T-helper 1 cell treated with Interleukin-12 subunit alpha and Interleukin-12 subunit beta and Interleukin-4 antibody, amounts not matched to agents 30 ng/mL and 1 ng/mL, for 36 hours (primary cell): ENCODE measurements at regions not wholly inside any gene's neighbourhood (a gene's known extent, or its start where the extent isn't known, plus 50 kb on each side); places are given as distances from the start of the nearest gene placed in this dataset.

Source experiments
- intact Hi-C: fragments of 100-400 bp; cut with micrococcal nuclease; formaldehyde crosslinking; loops from one replicate; pipeline ENCODE4 v1.15.1; 2024

DNA sequence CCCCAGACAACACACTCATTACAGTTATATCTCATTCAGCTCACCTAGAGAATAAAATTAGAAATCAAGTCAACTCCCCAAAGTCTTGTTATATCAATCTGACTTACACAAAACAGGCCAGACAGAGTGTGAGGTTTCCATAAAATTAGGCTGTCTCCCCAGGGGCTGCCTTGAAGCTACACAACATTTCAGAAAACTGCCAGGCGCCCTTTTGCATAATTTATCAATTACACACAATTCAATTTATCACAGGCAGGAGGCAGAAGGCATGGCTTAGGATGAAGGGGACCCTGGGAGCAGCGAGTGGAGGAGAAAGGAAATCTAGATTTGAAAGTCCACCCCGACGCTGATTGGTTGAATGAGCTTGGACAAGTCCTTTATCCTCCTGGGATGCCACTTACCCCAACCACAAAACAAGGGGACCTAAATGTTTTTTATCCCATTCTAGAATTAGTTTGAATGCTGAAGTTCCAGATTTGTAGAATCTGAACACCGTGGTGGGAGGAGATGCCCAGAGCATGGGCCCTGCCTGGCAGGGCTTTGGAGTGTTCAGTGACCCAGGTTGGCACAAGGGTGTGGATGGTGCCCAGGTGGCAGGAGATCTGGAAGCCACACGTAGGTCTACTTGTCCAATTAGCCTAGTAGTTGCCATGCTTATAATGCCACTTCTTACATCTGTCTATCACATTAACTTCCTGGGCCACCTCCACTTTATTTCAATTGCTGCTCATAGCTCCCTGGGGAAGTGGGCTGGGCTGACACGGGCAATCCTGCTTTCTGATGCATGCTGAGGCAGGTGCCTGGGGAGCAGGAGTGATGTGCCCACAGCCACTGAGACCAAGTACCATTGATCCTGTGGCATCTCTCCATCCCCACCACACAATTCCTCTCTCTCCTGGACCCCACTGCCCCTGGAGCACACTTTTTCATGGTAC, 119.8 kb upstream of the TLE3 start:
- intact Hi-C loops, result no loop called here

GRCh38 chr15:70215951-70216350, 118.2 kb upstream of the TLE3 start:
- intact Hi-C loops, result no loop called here

- intact Hi-C loops, result no loop called here
Measured at GRCh38 chr15:70214941-70215635, 117.4 kb upstream of the TLE3 start.

GRCh38 chr15:70214276-70214675, 116.6 kb upstream of the TLE3 start:
- intact Hi-C loops, result no loop called here

DNA sequence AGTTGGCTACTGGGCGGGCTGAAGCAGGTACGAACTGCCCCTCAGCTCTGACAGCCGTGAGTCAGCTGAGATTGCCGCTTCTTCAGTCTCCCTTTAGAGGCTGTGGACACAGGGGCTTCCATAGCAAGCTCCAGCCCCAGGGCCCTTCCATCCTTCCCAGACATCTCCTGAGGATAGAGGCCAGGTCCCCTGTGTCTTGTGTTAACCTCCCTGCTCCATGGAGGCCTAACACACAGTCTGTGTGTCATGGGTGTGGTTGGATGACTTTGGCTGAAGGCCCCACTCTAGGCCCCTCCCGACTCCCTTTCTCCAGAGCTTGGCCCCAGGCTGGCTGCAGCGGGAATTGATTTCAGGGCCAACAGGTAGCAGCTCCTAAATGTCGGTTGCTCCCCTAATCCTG, 116.1 kb upstream of the TLE3 start:
- intact Hi-C loops, result no loop called here

DNA sequence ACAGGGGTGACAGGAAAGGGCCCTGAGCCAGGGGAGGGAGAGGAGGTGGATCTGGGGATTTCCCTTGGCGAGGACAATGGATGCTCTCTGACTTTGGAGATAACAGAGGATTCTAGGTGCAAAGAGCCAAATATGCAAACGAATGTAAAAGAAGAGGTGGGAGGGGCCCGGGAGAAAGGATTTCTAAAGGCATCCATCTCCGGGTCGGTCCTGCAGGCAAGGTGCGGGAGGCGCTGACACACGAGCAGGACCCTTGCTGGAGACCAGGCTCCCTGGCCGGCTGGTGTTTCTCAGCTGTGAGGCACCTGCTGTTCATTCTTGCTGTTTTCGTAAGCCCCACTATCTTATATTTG, 115.2 kb upstream of the TLE3 start:
- intact Hi-C loops, result no loop called here

DNA sequence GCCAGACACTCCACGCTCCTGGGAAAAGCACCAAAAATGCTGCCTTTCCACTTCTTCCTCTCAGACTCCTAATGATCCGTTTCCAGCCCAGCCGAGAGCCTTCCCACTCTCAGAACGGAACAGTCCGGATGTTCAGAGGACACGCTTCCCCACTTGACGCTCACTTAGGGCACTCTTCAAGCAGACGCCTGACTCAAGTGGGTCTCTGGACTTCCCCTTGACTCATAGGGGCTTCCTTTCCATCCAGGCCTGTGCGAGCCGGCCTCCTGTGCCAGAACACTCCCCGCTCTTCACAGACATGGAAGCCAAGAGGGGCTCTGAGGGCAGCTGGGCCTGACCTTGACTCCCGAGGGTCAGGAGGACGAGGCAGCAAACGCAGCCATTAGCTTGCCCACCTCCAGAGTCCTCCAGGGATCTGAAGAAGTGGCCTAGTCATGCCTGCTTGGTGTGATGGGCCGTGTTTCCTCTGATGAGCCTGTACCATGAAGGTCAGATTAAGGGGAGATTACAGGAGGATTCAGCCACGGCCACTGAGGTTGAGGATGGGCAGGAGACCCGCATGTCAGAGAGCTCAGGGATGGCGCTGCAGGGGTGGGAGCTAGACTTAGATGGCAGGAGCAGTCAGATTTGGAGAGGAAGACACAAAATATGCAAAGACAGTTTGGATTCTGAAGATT, 114.7 kb upstream of the TLE3 start:
- intact Hi-C loops, result no loop called here

GRCh38 chr15:70210528-70210927, 112.8 kb upstream of the TLE3 start:
- intact Hi-C loops, result no loop called here

DNA sequence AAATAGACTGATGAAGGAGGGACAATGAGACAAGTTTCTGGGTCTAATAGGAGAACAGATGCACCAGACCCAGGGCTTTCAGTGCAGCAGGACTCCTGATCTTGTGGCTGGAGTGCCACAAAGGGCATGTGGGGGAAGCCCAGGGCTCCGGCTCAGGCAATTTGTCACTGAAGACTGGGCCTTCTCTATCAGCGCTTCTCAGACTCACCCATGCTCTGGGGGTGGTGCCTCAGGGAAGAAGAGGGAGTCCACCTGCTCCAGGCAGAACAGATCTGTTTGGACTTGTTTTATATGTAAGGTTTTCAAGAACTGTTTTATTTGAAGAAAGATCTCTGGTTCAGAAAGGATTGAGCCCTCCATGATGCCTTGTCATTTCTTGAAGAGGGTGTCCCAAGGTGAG, 112.4 kb upstream of the TLE3 start:
- intact Hi-C loops, result no loop called here

GRCh38 chr15:70209499-70209898, 111.8 kb upstream of the TLE3 start:
- intact Hi-C loops, result no loop called here

DNA sequence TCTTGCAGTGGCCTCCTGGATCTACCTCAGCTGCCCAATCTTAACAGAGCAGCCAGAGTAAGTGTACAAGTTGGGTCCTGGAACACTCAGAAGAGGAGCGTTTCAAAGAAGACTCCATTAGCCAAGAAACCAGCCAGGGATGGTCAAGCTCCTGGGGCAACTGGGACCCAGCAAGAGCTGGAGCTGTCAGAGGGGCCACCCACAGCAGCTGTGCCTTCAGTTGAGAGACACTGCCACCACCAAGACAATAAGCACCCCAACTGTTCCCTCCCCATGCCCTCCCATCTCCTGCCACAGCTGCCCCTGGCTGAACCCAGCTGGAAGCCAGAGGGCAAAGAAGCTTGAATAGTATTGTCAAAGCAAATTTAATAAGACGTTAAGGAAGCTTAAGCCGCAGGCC, 110.6 kb upstream of the TLE3 start:
- intact Hi-C loops, result no loop called here

GRCh38 chr15:70206668-70207067, 109.0 kb upstream of the TLE3 start:
- intact Hi-C loops, result no loop called here

DNA sequence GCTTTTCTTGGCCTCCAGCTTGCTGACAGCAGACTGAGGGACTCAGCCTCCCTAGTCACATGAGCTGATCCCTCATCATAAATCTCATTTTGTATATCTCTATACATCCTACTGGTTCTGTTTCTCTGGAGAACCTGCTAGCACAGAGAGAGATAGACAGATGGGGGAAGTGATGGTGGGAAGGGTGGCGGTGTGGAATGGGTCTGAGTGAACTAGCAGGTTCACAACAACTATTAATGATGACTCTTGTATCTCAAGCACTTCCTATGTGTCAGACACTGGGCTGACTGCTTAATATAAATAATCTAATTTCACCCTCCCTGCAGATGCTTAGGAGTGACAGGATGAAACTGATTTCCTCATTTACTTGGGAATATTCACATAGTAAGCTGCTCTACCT, 106.9 kb upstream of the TLE3 start:
- intact Hi-C loops, result no loop called here

DNA sequence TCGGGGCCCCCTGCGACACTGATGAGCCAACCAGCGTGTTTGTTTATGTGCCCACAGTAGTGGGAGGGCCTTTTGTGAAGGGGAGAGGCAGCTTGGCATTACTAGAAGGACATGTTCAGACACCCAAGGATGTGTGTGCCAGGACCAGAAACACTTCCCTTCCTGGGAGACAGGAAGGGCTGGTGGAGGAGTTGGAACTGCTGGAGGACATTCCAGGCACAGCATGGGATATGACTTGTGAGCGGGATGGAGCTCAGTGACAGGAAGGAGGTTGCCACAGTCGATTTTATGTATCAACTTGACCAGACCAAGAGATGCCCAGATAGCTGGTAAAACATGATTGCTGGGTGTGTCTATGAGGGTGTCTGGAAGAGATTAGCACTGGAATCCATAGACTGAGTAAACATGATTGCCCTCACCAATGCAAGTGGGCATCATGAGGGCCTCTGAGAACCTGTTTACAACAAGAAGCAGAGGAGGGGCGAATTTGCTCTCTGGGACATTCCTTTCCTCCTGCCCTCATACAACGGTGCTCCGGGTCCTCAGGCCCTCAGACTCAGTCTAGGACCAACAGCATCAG, 106.4 kb upstream of the TLE3 start:
- intact Hi-C loops, result no loop called here

DNA sequence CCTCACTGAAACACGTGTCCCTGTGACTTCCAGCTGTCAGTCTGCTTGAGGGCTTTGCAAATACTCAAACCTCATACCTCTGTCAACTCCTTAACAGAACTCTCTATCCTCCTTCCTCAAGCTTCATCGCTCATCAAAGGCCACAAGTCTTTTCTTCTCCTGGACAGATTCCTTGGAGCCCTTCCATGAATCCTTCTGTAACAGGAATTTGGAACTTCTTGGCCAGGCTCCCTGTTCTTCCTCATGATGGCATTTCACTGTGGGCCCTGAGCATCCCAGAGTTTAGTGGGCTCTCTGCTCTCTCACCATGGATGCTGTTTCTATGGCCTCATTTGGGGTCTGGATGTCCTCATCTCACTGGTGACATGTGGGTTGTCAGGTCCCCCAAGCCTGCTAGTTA, 105.0 kb upstream of the TLE3 start:
- intact Hi-C loops, result no loop called here

DNA sequence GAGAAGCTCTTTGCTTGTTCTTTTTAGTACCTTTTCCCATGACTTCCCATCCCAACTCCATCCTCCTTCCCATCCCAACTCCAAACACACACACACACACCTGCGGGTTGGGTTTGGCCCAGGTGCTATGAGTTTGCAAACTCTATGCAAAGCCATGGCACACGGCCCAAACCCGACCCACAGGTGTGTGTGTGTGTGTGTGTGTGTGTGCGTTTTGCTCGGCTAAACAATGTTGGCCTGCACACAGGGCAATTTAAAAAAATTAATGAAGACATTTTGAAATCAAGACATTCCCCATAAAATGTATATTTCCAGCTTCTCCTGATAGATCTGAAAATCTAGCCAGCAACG, 103.7 kb upstream of the TLE3 start:
- intact Hi-C loops, result no loop called here

DNA sequence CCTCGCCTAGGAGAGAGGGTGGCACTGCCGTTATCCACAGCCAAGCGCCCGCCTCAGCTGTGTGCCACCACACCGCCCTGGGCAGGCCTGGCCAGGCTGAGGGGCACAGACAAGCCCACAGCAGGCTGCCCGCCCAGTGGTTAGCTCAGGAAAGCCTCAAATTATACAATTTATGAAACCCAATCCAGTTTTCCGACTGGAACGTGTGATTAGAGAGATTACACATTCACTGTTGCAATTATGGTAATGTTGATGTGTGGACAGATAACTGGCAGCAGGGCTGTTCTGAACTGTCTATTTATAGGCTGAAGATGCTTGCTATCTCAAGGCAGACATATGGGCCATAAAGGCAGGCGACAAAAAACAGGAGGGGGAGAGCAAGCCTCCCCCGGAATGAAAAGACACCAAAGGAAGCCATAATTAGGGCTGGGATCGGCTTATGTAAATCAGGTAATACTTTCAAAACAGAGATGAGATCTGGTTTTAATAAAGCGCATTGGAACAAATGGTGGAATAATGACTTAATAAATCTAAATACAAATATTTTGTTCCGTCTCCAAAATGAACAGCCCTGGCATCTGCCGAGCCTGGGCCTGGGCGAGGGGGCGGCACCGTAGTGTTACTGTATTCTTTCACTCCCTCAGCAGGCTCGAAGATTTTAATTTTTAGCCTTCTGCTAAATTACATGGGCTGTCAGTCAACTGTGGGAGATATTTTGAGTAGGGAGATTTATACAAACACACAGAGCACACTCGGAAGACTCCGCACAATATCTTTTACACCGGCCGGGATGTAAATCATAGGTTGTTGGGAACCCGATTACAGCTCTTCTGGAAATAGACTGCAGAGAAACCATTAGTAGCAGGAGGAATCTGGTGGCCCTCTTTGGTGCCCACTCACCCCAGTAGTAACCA, 103.1 kb upstream of the TLE3 start:
- intact Hi-C loops, result no loop called here

GRCh38 chr15:70199540-70200410, 102.1 kb upstream of the TLE3 start:
- intact Hi-C loops, result no loop called here

DNA sequence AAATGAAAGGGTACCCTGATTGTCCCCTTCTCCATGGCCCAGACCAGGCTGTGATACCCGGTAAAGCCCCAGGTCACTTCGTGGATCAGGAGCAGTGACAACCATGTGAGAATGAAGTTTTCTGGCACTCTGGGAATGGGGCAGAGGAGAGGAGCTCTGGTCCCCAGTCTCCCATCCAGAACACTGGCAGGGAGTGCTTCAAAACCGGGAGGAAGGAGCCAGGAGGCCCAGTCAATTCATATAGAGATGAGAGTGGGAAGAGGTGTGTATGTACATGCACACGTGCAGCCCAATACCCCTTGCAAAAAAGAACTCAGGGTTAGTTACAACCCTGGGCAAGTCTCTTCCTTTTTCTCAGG, 101.4 kb upstream of the TLE3 start:
- intact Hi-C loops, result no loop called here

- intact Hi-C loops, result no loop called here
Measured at GRCh38 chr15:70198441-70199123, 100.9 kb upstream of the TLE3 start.
